ENCODE measurements at regions not wholly inside any gene's neighbourhood (a gene's known extent, or its start where the extent isn't known, plus 50 kb on each side); places are given as distances from the start of the nearest gene placed in this dataset.

DNA sequence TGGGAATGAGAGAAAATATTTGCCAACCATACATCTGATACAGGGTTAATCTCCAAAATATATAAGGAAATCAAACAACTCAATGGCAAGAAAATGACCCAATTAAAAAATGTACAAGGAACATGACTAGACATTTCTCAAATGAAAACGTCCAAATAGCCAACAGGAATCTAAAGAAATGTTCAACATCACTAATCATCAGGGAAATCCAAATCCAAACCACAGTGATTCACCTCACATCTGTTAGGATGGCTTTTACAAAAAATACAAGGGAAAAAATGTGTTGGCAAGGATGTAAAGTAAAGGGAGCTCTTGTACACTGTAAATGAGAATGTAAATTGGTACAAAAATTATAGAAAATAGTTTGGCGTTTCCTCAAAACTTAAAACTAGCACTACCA is 54.7 kb upstream of the ZRANB2 start:
- no peak for DNase-seq
- Histone ChIP-seq H3K36me3 (no peaks in the 10 kb centered on the region), H3K27ac (no peak overlapping the region), H3K27me3 (ENCODE audit: insufficient read depth, low read depth, severe bottlenecking) (no peaks in the 10 kb centered on the region), H3K9me3 (ENCODE audit: severe bottlenecking) (peaks cover 9% of the 10 kb centered on the region), H3K4me3 (ENCODE audit: low read depth, low read length) (no peak overlapping the region)
- no peak for TF ChIP-seq CTCF (IDR thresholded peaks at IDR 0.05; ENCODE audit: low read depth, low read length)

All from WERI-Rb-1 (cell line).